ENCODE measurements at regions not wholly inside any gene's neighbourhood (a gene's known extent, or its start where the extent isn't known, plus 50 kb on each side); places are given as distances from the start of the nearest gene placed in this dataset.

- ATAC-seq, result no peak
- no peak for FAIRE-seq
- Histone ChIP-seq H3K4me2 (no peak overlapping the region), H3K27ac (no peak overlapping the region), H3K9me3 (0 out of 3 replicates have a peak, but pooled peaks cover 6% of the 10 kb centered on the region), H3K4me1 (no peaks in the 10 kb centered on the region), H3K4me3 (no peak overlapping the region)
- TF ChIP-seq EP300 (IDR thresholded peaks at IDR 0.05), result no peak
- no peak for TF ChIP-seq ATOH8 (CRISPR knock-in tag; IDR thresholded peaks at IDR 0.05; ENCODE audit: low read depth)
- no peak for TF ChIP-seq ZNF302 (CRISPR knock-in tag; IDR thresholded peaks at IDR 0.05)
- TF ChIP-seq MAZ (IDR thresholded peaks at IDR 0.05; ENCODE audit: borderline replicate concordance, low read depth, low read length), result no peak
- TF ChIP-seq FOXS1 (CRISPR knock-in tag; IDR thresholded peaks at IDR 0.05), result no peak
- TF ChIP-seq ZC3H11A (IDR thresholded peaks at IDR 0.05), result no peak
- TF ChIP-seq RARB (CRISPR knock-in tag; IDR thresholded peaks at IDR 0.05), result no peak
- TF ChIP-seq POLR2A (IDR thresholded peaks at IDR 0.05; ENCODE audit: low read length), result no peak
- TF ChIP-seq CBX2 (IDR thresholded peaks at IDR 0.05; ENCODE audit: borderline replicate concordance, low read depth), result no peak
- no peak for TF ChIP-seq SREBF2 (IDR thresholded peaks at IDR 0.05)
- no peak for TF ChIP-seq HEYL (CRISPR knock-in tag; IDR thresholded peaks at IDR 0.05)
- TF ChIP-seq, protein P1, sequence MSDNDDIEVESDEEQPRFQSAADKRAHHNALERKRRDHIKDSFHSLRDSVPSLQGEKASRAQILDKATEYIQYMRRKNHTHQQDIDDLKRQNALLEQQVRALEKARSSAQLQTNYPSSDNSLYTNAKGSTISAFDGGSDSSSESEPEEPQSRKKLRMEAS (IDR thresholded peaks at IDR 0.05), result no peak
- no peak for TF ChIP-seq ESRRA (IDR thresholded peaks at IDR 0.05; ENCODE audit: borderline replicate concordance, low read length)
- WGBS (ENCODE audit: missing lambda C conversion rate), result 21% methylated on average over 1 of the region's 1 CpG
- POLR2A ChIA-PET, result no interaction called here
- DNase-seq (ENCODE audit: low read depth in 1 of 2, low spot score in 1 of 2), result no peak
- CTCF ChIA-PET, result no interaction called here
These were observed 1066.6 kb downstream of the PCDH18 start for GRCh38 chr4:136465691-136466090.

DNA sequence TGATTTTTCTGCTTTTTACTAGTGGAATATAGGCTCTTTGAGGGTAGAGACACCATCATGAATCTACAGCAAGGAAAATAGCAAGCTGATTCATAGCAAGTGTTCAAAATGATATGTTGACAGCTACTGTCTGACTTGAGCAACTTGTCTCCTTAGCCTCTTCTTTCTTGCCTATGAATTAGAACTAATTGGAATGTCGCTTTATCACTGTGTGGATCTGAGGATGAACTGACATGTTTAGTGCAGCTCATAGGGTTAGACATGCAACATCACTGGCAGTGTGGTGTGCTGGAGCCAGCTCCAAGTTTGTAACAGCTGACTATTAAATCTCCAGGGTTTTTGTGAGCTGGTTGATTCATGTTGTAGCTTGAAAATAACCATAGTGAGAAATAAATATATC lies 1068.4 kb downstream of the PCDH18 start:
- Histone ChIP-seq H3K27ac (no peak overlapping the region), H3K9me3 (0 out of 3 replicates have a peak, but pooled peaks cover 6% of the 10 kb centered on the region), H3K4me1 (no peaks in the 10 kb centered on the region), H3K4me3 (no peak overlapping the region), H3K4me2 (no peak overlapping the region)
- TF ChIP-seq, protein P2, sequence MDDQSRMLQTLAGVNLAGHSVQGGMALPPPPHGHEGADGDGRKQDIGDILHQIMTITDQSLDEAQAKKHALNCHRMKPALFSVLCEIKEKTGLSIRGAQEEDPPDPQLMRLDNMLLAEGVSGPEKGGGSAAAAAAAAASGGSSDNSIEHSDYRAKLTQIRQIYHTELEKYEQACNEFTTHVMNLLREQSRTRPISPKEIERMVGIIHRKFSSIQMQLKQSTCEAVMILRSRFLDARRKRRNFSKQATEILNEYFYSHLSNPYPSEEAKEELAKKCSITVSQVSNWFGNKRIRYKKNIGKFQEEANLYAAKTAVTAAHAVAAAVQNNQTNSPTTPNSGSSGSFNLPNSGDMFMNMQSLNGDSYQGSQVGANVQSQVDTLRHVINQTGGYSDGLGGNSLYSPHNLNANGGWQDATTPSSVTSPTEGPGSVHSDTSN (IDR thresholded peaks at IDR 0.05), result no peak
- TF ChIP-seq, protein P3, sequence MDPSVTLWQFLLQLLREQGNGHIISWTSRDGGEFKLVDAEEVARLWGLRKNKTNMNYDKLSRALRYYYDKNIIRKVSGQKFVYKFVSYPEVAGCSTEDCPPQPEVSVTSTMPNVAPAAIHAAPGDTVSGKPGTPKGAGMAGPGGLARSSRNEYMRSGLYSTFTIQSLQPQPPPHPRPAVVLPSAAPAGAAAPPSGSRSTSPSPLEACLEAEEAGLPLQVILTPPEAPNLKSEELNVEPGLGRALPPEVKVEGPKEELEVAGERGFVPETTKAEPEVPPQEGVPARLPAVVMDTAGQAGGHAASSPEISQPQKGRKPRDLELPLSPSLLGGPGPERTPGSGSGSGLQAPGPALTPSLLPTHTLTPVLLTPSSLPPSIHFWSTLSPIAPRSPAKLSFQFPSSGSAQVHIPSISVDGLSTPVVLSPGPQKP (IDR thresholded peaks at IDR 0.05; ENCODE audit: low read depth, low read length), result no peak
- no peak for TF ChIP-seq RCOR1 (IDR thresholded peaks at IDR 0.05; ENCODE audit: low read depth, low read length)
- TF ChIP-seq, protein P1 (IDR thresholded peaks at IDR 0.05), result no peak
- DNase-seq (ENCODE audit: low read depth in 1 of 2, low spot score in 1 of 2) (no peak), ATAC-seq (no peak), FAIRE-seq (no peak)
- ChIA-PET POLR2A (no interaction called here), CTCF (no interaction called here)
- WGBS (ENCODE audit: missing lambda C conversion rate), result 42% methylated on average over 1 of the region's 1 CpG

DNA sequence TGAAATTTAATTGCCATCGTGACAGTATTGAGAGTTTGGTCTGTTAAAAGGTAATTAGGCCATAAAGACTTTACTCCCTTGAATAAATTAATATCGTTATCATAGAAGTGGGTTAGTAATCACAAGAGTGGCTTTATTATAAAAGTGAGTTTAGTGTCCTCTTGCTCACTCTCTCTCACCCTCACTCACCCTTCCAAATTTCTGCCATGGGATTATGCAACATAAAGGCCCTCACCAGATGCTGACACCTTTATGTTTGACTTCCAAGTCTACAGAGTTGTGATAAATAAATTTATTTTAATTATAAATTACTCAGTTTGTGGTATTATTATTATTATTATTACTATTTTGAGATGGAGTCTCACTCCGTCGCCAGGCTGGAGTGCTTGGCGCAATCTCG lies 1070.8 kb downstream of the PCDH18 start:
- CTCF ChIA-PET, result no interaction called here
- Histone ChIP-seq H3K27ac (no peak overlapping the region), H3K9me3 (no peaks in the 10 kb centered on the region), H3K4me3 (no peak overlapping the region), H3K4me2 (no peak overlapping the region), H3K4me1 (no peaks in the 10 kb centered on the region)
- DNase-seq (ENCODE audit: low read depth in 1 of 2, low spot score in 1 of 2) (no peak), ATAC-seq (no peak), FAIRE-seq (no peak)
- WGBS (ENCODE audit: missing lambda C conversion rate), result 63% methylated on average over 6 of the region's 6 CpGs
- POLR2A ChIA-PET, result no interaction called here
- TF ChIP-seq SMC3 (IDR thresholded peaks at IDR 0.05), result no peak
- no peak for TF ChIP-seq MAFK (IDR thresholded peaks at IDR 0.05; ENCODE audit: partially characterized antibody)
- TF ChIP-seq, protein P3 (IDR thresholded peaks at IDR 0.05; ENCODE audit: low read depth, low read length), result no peak
- no peak for TF ChIP-seq TFCP2L1 (CRISPR knock-in tag; IDR thresholded peaks at IDR 0.05)
- TF ChIP-seq JUN (IDR thresholded peaks at IDR 0.05), result no peak
- TF ChIP-seq CBX8 (IDR thresholded peaks at IDR 0.05), result no peak
- no peak for TF ChIP-seq KDM1A (IDR thresholded peaks at IDR 0.05; ENCODE audit: low read depth)
- TF ChIP-seq, protein P2 (IDR thresholded peaks at IDR 0.05), result no peak
- TF ChIP-seq HMGXB4 (CRISPR knock-in tag; IDR thresholded peaks at IDR 0.05; ENCODE audit: borderline replicate concordance), result no peak
- TF ChIP-seq EP300 (IDR thresholded peaks at IDR 0.05), result no peak
- no peak for TF ChIP-seq FOSL2 (IDR thresholded peaks at IDR 0.05)
- TF ChIP-seq FOSL2 (CRISPR knock-in tag; IDR thresholded peaks at IDR 0.05), result no peak
- TF ChIP-seq CEBPB (IDR thresholded peaks at IDR 0.05), result no peak
- no peak for TF ChIP-seq E2F6 (IDR thresholded peaks at IDR 0.05; ENCODE audit: borderline replicate concordance, low read depth)
- no peak for TF ChIP-seq NFE2L2 (conservative IDR thresholded peaks at IDR 0.05; ENCODE audit: low read length)
- TF ChIP-seq RARB (CRISPR knock-in tag; IDR thresholded peaks at IDR 0.05), result no peak

All from A549 (cell line).